NCI-H2227 treated with DMSO at 0.1 percent for 48 hours (cell line): ENCODE measurements at regions not wholly inside any gene's neighbourhood (a gene's known extent, or its start where the extent isn't known, plus 50 kb on each side); places are given as distances from the start of the nearest gene placed in this dataset.

Experiments
- DNase-seq: peaks from one replicate; lab custom pipeline; 2025; lab: John Stamatoyannopoulos, UW

- no peak for DNase-seq
These were observed 485.1 kb downstream of the SOX5 start for GRCh38 chr12:23464241-23464812.

- DNase-seq: no peak
These were observed 477.0 kb downstream of the SOX5 start for GRCh38 chr12:23472329-23472971.

GRCh38 chr12:23473071-23473470 lies 476.4 kb downstream of the SOX5 start:
- no peak for DNase-seq

GRCh38 chr12:23474438-23474976 lies 475.0 kb downstream of the SOX5 start:
- DNase-seq: no peak
